NCI-H82 (cell line): ENCODE measurements at regions not wholly inside any gene's neighbourhood (a gene's known extent, or its start where the extent isn't known, plus 50 kb on each side); places are given as distances from the start of the nearest gene placed in this dataset.

Source experiments
- DNase-seq: peaks from one replicate; lab custom pipeline; 2025; lab: John Stamatoyannopoulos, UW

DNA sequence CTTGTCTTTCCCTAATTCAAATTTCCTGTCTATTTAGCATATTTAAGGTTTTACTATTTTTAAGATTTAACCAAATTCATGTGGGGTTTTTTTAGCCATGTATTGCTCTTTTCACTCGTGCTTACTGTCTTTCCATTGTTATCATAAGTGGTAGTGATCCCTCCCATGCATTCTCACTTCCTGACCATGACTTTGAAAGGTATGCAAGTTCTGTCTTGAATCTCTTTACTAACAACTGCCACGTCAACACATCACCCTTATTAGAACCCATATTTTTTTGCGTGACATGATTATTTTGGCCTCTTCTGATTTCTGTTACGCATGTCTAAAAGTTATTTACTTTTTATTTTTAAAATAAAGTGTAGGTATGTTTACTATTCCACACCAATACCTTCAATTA lies 94.7 kb upstream of the CDH6 start:
- DNase-seq = no peak

DNA sequence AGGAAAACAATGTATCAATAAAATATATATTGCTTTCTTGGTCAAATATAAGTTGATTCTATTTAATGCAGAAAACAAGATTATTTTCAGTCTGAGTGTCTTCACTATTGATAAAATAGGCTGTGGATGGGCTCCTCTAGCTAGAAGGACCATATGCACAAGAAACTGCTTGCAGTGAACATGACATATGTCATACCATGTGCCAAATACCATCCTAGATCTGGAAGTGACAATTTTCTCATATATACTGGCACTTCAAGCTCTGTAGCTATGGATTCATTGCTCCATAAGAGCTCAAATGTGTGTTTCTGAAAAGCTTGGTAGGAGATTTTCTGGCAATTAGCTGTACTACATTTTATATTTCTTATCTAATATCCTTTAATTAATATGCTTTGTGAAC lies 95.6 kb upstream of the CDH6 start:
- no peak for DNase-seq

DNA sequence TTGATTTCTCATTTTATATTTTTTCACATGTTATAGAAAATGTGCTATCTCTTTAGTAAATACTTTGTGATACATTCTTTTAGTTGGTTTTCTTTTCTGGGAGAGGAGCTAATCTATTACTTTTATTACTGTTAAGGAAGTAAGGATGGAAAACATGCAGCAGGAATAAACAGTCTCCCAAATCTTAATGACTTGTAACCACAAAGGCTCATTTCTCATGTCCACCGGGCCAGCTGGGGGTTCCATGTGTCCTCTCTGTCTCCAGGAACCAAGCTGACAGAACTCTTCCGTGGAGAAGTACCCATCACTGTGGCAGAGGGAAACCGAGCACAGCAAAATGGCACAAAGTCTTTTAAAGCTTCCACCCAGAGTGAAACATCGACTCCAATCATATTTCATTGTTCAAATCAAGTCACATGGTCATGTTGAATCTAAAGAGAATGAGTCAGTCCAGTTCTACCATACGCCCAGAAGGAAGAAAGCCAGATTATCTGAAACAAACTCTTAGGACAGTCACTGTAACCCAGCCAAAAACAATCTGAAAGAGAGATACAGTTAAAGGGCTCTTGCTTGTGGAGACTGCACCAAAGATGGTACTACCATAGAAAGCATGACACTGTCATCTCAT lies 97.1 kb upstream of the CDH6 start:
- no peak for DNase-seq

DNA sequence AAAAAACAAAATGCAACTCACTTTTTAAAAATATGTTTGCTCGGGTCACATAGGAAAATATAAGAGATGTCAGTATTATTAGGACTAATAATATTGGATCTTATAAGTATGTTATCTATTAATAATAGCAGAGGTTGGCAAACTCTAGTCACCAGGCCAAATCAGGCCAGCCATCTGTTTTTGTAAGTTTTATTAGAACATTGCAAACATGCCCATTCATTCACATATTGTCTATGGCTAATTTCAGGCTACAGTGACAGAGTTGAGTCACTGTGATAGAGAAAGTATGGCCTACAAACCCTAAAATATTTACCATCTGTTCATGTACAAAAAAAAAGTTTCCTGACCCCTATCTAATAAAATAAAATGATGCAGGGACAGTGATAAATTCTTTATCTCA lies 97.7 kb upstream of the CDH6 start:
- no peak for DNase-seq

DNA sequence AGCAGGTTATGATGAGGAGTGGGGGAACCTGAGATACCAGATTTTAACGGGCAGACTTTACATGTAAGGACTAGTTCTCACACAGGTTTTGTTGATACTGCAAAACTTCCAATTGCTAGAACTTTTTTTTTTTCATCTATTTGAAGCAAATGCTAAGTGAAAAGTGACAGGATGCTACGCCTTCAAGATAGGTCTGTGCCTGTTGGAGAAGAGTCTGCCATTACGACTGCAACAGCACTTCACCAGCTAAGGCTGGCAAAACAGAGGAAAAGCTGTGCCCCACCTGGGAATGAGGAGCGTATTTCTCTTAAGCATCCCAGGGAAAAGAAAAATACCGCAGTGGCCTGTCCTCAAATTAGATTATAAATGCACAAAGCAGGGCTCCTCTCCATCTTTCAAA lies 102.0 kb upstream of the CDH6 start:
- no peak for DNase-seq

DNA sequence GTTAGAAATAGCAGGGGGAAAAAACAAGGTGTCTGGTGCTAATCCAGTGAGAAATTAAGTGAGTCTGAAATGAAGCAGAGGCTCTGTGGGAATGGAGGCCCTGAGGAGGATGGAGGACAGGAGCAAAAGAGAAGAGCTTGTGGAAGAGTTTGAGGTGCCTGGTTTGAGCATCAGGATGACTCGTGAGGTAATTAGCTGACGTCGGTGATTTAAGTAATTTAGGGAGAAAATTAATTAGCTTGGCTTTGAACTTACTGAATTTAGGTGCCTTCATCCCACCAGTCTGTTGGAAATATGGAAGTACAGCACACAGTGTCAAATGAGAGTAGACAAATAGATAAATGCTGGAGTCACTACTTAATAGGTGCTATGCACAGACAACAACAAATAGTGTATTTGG lies 103.0 kb upstream of the CDH6 start:
- DNase-seq = no peak

DNA sequence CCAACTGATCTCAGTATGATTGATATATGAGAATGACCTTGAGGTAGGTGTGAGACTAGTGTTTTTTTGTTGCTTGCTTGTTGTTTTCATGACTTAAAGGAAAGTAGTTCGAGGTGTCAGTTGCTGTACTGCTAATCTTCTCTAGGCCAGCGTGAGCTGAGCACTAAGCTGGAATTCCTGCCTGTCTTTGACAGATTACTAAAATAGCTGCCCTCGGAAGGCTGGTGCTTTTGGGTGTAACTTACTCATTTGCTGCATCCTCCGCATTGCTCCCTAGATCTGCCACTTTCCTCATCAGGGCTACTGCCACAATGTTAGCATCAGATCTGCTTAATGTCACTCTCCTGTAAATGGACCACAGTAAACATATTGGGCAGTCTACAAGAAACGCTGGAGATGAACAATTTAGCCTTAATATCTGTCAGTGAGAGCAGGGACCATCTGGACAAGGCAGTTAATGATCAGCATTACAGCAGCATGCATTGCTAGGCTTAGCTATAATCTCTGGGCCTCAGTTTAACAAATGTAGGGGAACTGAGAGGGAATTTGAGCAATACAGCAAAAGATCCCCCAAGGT lies 106.6 kb upstream of the CDH6 start:
- DNase-seq = peak; percentile 92

DNA sequence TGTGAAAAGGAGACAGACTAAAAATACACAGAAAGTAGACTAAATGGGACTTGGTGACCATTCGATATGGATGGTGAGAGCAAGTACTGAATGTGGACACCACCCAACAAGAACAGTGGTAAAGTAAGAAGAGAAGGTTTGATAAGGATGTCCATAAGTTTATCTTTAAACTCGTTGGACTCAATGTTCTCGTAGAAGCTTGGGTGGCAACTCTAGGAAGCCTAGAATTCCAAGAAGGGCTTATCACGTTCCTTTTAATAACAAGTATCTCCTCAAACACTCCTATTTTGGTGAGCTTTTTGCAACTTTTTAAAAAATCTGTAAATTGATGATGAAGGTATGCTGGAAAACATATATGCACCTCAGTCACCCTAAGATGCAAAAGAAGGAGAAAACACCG lies 108.6 kb upstream of the CDH6 start:
- DNase-seq = no peak

DNA sequence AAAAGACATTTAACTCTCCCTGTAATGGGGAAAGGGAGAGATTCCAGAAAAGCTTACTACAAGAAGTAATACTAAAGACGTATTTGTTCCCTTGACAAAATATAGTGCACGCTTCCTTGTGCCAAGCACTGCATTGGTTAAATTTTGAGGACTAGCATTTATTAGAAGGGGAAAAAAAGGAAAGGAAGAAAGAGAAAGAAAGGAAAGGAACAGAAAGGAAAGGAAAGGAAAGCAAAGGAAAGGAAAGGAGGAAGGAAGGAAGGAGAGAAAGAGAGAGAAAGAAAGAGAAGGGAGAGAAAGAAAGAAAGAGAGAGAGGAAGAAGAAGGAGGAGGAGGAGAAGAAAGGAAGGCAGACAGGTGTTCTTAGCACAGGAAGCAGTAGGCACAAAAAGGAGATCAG lies 110.1 kb upstream of the CDH6 start:
- DNase-seq = no peak

DNA sequence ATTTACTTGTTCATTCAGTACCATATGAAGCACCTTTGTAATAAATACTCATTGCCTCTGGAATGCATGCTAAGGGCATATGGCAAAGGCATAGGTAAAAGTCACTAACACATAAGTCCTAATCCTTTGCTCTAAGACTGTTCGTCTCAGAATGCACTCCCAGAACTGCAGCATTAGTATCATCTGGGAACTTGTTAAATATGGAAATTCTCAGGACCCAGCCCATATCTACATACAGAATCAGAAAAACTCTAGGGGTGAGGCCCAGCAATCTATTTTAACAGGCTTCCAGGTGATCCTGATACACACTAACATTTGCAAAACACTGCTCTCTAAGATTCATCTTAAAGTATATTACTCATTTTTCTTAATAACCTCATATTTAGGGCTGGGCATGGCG lies 113.8 kb upstream of the CDH6 start:
- peak; percentile 33 for DNase-seq

DNA sequence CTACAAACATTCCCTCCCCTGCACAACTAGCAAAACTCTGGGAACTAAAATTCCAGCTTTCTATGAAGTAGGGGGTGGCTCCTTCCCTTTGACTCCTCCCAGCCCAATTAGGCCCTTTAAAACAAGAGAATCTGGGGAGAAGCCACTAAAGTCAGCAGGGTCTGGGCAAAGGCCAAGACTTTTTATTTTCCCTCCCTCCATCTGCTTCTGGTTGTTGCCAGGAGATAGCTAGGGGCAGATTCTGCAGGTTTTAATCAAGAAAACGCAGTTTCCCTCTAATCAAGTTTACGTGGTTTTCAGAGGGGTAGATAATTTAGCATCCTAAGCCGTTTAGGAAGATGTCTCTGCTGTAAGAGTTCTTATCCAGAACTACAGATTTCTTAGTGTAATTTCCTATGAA lies 114.5 kb upstream of the CDH6 start:
- peak; percentile 38 for DNase-seq

DNA sequence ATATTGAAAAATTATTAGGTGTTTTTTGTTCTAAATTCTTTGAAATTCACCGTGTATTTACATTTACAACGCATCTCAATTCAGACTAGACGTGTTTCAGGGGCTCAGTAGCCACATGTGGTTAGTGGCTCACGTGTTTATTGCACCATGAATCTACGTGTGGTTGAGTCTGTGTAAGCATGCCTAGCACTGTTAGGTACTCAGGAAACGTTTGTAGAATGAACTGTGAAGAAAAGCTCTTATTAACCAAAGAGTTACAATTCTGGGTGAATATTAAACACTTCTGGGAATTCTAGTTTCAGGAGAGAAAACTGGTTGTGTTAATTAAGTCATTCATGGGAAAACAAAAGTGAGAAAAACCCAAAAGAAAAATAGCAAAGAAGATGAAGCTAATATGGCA lies 117.5 kb upstream of the CDH6 start:
- no peak for DNase-seq

DNA sequence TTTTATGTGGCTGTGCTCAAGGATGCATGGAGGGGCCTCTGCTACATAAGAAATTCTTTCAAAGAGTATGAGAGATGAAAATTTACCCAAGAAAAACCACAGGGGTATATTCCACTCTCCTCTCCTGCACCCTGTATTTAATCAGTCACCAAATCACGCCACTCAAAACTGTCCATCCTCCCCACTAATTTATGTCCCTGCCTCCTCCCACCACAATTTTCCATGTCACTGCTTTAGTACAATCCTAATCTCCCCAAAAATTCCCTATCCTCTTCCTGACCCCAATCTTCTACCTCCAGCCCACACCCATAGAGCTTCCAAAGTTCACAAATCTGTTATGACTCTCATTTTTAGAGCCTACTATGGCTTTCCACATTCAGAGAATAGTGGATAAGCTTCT lies 125.2 kb upstream of the CDH6 start:
- DNase-seq = no peak

DNA sequence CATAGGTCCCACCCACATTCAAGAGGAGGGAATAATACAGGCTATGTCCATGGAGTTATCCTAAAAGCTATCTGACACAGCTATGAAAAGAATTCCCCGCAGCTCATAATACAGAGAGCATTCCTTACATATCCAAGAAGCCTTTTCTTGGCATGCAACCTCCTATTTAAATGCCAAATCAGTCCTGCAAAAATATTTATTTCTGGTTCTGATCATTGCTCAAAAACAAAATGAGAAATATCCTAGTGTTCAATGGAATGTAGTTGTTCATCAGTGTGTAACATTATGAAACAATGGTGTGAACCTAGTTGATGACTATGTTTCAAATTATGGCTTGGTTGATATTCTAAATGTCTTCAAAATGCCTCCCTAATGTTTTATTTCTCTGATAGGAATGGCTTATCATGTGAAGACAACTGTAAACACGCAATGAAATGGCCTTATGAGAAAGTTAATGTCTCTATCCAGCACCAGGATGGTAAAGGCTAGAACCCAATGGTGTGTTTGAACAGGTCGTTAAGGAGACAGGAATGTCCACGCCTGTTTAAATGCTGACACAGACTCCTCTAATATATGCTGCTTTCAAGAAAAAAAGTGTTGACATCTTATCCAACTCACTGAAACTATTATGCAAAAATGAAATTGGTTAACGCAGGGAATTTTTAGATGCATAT lies 126.7 kb upstream of the CDH6 start:
- DNase-seq = no peak

DNA sequence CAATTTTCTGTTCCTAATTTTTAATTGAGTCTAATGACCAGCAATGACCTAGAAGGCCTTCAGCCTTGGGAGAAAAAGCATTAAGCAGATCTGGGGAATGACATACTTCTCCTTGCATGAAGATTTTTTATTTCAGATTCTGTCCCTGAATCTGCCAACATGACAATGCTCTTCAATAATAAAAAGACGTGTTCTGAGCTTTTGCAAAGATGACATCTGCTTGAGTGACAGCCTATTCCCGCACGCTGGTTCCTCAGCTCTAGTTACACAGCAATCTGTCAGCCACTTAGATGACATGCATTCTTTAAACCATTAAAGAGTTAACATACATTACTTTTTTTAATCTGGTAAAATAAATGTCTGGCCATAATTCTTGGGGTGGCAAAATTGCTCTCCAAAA lies 129.3 kb upstream of the CDH6 start:
- DNase-seq = peak; percentile 49

DNA sequence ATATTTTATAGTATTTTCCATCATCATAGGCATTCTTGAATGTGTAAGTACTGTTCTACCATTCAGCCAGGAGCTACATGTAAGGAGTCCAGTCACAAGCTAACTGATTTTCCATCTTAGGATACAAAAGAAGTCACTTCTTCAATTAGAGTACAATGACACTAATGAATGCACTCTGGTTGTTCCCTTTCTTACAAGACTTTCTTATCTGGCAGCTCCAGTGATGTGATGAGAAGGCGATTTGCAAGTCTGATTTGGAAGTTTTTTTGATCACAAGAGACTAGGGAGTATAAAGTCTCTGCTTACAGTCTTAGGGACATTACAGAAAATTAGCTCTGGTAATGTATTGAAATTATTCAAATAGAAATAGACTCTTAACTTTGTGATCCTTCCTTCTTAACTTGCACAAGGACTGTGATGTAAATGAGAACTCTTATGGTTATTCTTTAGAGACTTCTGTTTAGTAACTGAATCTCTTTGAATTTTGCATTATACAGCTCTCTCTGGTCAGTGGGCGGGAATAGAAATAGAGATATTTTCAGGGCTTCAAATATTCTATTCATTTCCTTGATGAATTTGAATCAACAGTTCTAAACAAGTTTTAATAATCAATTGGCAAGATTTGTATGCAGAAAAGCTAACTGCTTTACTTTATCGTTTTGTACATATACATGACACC lies 130.4 kb upstream of the CDH6 start:
- no peak for DNase-seq

DNA sequence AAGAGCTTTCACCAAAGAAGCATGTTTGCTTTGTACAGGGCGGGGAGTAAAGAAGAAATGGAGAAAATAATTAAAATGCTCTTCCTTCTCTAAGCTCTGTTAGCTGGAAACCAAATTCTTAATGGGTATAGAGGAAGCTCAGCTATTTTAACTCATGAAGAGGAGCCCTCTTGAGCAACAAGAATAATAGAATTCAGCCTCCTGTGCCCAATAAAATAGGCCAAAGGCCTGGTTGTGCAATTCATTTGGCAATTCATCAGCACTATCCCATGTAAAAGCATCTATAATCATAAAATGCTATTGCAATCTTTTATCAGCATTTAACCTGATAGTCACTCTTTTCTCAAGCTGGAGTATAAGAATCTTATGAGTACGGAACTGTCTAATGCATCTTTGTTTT lies 133.6 kb upstream of the CDH6 start:
- no peak for DNase-seq

DNA sequence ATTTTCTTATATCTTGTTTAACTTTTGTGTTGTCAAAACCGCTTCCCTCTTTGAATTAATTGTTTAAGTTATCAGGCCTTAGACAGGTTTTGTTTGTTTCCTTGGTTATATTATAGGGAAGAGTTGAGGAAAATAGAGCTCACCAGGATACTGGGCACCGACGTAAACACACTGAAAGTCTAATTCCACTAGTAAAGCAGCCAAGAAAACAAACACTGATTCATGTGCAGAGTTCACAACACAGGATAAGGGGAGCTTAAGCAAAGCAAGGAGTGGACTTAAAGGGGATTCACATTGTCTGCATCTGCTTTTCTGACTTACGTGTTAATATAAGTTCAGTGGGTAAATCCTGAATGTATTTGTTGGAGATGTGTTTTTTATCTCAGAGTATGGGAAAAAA lies 139.0 kb upstream of the CDH6 start:
- peak; percentile 68 for DNase-seq

DNA sequence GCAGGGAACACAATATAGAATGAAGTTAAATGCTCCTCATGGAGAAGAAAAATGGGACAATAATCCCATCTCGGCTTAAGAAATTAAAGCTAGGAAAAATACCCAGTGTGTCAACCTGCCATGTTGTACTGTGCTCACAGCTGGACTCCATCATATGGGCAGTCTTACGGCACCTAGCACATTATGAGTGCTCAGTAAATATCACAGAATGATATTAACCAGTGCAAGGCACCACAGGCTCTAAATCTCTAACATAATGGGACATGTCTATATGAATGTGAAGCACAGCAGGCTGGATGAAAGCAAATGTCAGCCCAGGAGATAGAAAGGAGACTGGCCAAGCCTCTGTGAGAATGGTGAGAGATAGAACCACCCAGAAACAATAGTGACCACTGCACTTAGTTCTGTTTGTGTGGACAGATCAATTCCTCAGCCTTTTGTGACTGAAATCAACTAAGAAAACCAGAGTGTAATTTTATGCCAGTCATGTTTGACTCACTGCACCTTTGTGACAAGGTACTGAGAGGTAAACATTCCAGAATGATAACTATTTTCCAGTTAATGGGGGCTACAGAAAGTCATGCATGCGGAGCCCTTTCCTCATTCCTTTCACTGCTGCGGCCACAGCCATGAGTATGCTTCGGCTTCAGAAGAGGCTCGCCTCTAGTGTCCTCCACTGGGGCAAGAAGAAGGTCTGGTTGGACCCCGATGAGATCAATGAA lies 140.4 kb upstream of the CDH6 start:
- DNase-seq = no peak

DNA sequence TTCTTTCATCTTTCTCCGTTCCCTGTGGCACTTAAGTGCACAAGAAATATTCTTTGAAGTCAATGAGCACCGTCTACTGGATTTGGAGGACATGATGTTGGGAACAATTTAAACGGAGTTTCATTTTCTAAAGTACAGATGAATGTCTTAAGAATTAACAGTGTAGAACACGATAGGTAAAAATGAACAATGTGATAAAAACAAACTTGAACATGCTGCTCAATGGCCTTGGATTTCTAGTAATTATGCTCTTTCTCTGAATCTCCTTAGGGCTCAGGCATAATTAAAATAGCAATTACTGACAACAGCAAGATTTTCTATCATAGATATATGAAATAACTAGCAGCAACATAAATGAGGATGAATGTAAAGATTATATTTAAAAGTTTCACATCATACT lies 142.2 kb upstream of the CDH6 start:
- no peak for DNase-seq

DNA sequence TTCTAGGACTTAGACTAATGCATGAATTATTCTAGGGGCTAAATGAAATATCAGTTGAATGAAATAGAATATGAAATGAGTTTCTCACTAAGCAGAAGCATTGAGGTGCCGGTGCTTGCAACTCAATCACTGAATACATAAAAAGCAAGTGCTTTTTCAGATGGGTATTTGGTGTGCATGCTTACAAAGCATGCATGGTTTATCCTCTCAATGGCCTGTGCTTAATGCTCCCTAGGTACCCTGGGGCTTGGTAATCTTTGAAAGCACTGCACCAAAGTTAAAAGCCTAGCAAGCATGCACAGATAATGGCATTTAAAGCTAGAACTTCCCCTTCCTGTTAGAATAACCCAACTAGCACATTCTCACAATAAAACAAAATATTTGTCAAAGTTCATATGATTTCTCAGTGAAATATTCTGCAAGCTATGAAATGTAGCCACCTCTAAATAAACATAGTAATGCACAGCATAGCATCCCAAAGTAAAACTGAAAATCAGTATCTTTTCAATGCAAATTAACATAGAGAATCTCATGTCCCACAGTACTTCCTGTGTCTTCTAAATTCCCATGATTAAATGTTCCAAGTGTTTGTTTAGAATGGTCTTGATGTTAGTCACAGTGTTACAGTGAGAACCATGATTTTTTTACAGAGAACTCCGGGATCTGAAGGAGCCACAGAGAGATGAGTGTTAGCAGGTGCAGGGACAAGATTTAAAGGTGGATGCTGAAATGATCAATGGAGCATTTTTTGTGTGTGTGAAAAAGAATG lies 143.4 kb upstream of the CDH6 start:
- no peak for DNase-seq

DNA sequence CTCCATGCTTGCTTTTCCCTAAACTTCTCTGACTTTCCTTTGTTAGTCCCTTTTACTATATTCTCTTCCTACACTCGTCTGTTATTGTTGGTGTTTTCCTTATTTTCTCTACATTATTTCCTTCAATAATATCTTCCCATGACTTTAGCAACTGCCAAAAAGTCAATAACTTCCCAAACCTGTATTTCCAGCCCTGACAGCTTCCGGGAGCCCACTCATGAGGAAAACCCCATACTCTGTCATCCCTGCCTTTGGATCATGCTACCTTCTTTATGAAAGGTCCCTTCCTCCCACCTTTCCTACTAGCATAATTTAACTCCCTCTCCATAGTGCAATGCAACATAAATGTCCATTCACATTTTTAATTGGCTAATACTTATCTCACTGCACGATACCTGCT lies 144.0 kb upstream of the CDH6 start:
- DNase-seq = no peak
